A673 (cell line): ENCODE measurements at regions not wholly inside any gene's neighbourhood (a gene's known extent, or its start where the extent isn't known, plus 50 kb on each side); places are given as distances from the start of the nearest gene placed in this dataset.

Experiments used
- EZH2 ChIP-seq: fragments of 200-600 bp; sonication (generic); IDR thresholded peaks from 2 replicates; pipeline ENCODE4 v1.6.1; 2017; ENCODE audit warnings: borderline replicate concordance, low read depth, mild to moderate bottlenecking, mixed read lengths, antibody characterized with exemption, low read length; ENCODE audit not compliant: poor library complexity, severe bottlenecking
- TF ChIP-seq, protein P1 (sequence below): fragments of 300-800, 200-600 bp; sonication (generic); conservative IDR thresholded peaks from 2 replicates; pipeline ENCODE4 v1.5.1; 2017; ENCODE audit warnings: low read depth, mild to moderate bottlenecking, antibody characterized with exemption, low read length, moderate library complexity, mixed read lengths

DNA sequence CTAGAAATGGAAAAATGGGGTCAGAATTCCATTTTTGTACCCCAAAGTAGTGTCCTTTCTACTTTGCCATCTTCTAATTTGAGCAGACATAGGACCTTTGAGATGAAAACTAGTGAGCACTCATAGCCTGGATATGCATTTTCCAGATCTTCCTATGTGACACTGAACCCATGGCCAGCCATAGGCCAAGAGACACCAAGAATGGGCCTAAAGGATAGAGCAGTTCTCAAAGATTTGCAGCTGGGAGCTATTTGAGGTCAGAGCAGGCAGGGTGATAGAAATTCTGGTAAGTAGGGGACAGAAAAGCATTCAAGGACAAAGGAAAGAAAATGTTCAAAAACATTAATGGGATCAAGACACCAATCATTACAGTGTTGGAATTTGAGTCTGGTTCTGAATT is 332.8 kb downstream of the MYCN start:
- TF ChIP-seq, protein P1, sequence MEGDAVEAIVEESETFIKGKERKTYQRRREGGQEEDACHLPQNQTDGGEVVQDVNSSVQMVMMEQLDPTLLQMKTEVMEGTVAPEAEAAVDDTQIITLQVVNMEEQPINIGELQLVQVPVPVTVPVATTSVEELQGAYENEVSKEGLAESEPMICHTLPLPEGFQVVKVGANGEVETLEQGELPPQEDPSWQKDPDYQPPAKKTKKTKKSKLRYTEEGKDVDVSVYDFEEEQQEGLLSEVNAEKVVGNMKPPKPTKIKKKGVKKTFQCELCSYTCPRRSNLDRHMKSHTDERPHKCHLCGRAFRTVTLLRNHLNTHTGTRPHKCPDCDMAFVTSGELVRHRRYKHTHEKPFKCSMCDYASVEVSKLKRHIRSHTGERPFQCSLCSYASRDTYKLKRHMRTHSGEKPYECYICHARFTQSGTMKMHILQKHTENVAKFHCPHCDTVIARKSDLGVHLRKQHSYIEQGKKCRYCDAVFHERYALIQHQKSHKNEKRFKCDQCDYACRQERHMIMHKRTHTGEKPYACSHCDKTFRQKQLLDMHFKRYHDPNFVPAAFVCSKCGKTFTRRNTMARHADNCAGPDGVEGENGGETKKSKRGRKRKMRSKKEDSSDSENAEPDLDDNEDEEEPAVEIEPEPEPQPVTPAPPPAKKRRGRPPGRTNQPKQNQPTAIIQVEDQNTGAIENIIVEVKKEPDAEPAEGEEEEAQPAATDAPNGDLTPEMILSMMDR = no peak
- TF ChIP-seq EZH2 = no peak
